ENCODE measurements at regions not wholly inside any gene's neighbourhood (a gene's known extent, or its start where the extent isn't known, plus 50 kb on each side); places are given as distances from the start of the nearest gene placed in this dataset.

DNA sequence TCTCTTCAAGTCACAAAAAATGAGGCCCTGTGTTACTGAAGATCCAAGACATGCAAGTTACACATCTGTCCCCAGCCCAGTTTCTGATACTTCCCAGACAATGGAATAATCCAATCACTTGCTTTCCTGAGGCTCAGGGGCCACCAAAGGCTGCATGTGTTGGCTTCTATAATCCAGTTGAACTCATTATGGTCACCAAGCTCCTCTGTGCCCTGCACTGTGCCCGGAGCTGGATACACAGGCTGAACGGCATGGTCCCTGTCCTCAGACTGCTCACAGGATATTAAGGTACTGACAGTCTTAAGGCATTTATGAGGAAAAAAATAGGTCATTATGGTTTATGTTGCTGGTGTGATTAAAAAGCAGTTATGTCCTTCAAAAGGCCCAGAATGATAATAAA is 117.0 kb upstream of the SYT6 start:
- no peak for DNase-seq (ENCODE audit: low spot score in 2 of 2, unreplicated experiment in 2 of 2)
- no peaks in the 10 kb centered on the region for H3K36me3 Mint-ChIP-seq
- H3K27ac Mint-ChIP-seq, result no peak overlapping the region
- TF ChIP-seq, protein P1, sequence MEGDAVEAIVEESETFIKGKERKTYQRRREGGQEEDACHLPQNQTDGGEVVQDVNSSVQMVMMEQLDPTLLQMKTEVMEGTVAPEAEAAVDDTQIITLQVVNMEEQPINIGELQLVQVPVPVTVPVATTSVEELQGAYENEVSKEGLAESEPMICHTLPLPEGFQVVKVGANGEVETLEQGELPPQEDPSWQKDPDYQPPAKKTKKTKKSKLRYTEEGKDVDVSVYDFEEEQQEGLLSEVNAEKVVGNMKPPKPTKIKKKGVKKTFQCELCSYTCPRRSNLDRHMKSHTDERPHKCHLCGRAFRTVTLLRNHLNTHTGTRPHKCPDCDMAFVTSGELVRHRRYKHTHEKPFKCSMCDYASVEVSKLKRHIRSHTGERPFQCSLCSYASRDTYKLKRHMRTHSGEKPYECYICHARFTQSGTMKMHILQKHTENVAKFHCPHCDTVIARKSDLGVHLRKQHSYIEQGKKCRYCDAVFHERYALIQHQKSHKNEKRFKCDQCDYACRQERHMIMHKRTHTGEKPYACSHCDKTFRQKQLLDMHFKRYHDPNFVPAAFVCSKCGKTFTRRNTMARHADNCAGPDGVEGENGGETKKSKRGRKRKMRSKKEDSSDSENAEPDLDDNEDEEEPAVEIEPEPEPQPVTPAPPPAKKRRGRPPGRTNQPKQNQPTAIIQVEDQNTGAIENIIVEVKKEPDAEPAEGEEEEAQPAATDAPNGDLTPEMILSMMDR (IDR thresholded peaks at IDR 0.05; ENCODE audit: unreplicated experiment), result no peak
- no peaks in the 10 kb centered on the region for H3K9me3 Mint-ChIP-seq
- H3K4me1 Mint-ChIP-seq, result no peaks in the 10 kb centered on the region
- H3K4me3 Mint-ChIP-seq, result no peak overlapping the region
- peaks cover 17% of the 10 kb centered on the region for H3K27me3 Mint-ChIP-seq (ENCODE audit: low read depth)

GRCh38 chr1:114270282-114270681 is 116.6 kb upstream of the SYT6 start:
- Mint-ChIP-seq H3K36me3 (no peaks in the 10 kb centered on the region), H3K27me3 (ENCODE audit: low read depth) (peaks cover 19% of the 10 kb centered on the region), H3K4me3 (no peak overlapping the region), H3K4me1 (no peaks in the 10 kb centered on the region), H3K27ac (no peak overlapping the region), H3K9me3 (no peaks in the 10 kb centered on the region)
- DNase-seq (ENCODE audit: low spot score in 2 of 2, unreplicated experiment in 2 of 2), result no peak
- TF ChIP-seq, protein P1 (IDR thresholded peaks at IDR 0.05; ENCODE audit: unreplicated experiment), result no peak

DNA sequence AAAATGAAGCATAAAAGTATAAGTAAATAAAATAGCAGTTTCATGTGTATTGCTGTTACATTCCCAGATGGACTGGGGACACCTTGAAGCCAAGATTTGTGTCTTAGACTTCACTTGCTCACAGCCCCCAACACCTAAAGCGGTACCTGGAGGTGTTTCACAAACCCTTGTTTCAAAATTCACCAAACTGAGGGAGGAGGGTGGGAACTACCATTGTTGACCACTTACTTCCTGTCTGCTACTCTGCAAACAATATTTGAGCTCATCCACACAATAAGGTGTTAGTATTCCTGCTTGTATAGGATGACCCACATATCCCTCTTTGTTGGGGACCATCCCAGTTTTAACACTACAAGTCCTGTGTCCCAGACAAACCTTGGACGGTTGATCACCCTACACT is 115.9 kb upstream of the SYT6 start:
- TF ChIP-seq, protein P1 (IDR thresholded peaks at IDR 0.05; ENCODE audit: unreplicated experiment), result no peak
- H3K9me3 Mint-ChIP-seq, result no peaks in the 10 kb centered on the region

DNA sequence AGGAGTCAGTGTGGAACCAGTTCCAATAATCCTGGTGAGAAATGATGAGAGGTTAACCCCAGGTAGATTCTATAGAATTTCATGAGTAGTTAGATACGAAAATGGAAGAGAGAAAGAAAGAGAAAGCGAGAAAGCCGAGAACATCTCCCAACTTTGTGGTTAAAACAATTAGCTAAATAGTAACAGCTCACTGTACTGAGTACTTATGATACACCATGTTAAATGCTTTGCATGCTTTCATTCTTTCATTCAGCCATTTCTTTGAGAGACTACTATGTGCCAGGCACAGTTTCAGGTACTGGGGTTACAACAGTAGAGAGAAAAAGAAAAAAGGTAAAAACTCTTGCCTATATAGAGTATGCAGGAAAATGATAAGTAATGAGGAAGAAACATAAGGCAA is 109.7 kb upstream of the SYT6 start:
- Mint-ChIP-seq H3K36me3 (no peaks in the 10 kb centered on the region), H3K4me1 (no peaks in the 10 kb centered on the region), H3K27me3 (ENCODE audit: low read depth) (peaks cover 23% of the 10 kb centered on the region), H3K9me3 (no peaks in the 10 kb centered on the region), H3K4me3 (no peak overlapping the region), H3K27ac (no peak overlapping the region)
- no peak for DNase-seq (ENCODE audit: low spot score in 2 of 2, unreplicated experiment in 2 of 2)
- TF ChIP-seq, protein P1 (IDR thresholded peaks at IDR 0.05; ENCODE audit: unreplicated experiment), result no peak

More for the DNA sequence above, 115.9 kb upstream of the SYT6 start:
- Mint-ChIP-seq H3K27me3 (ENCODE audit: low read depth) (peaks cover 22% of the 10 kb centered on the region), H3K36me3 (no peaks in the 10 kb centered on the region), H3K4me1 (no peaks in the 10 kb centered on the region), H3K27ac (no peak overlapping the region), H3K4me3 (no peak overlapping the region)
- no peak for DNase-seq (ENCODE audit: low spot score in 2 of 2, unreplicated experiment in 2 of 2)

DNA sequence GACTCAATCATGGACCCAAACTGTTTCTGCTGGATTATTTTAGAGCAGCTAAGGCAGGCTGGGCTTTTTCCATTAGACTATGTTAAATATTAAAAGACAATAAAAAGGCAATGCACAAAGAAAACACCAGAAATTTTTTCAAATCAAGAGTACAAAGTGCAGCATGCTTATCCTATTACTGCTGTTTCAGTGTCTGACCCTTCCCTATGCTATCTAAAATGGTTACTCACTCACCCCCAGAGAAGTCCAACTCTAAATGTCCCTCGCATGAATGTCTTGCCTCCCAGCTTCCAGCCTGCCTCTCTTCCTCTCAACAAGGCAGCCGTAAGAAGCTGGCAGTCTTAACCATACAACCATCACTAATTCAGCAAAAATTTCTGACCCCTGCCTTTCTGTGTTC is 108.7 kb upstream of the SYT6 start:
- Mint-ChIP-seq H3K4me3 (no peak overlapping the region), H3K27ac (no peak overlapping the region), H3K4me1 (no peaks in the 10 kb centered on the region), H3K9me3 (no peaks in the 10 kb centered on the region), H3K27me3 (ENCODE audit: low read depth) (peaks cover 23% of the 10 kb centered on the region), H3K36me3 (no peaks in the 10 kb centered on the region)
- TF ChIP-seq, protein P1 (IDR thresholded peaks at IDR 0.05; ENCODE audit: unreplicated experiment), result no peak
- DNase-seq (ENCODE audit: low spot score in 2 of 2, unreplicated experiment in 2 of 2), result no peak
